SK-N-MC (cell line): ENCODE measurements at regions not wholly inside any gene's neighbourhood (a gene's known extent, or its start where the extent isn't known, plus 50 kb on each side); places are given as distances from the start of the nearest gene placed in this dataset.

Source experiments
- EZH2 ChIP-seq: fragments of 200-600 bp; sonication (generic); IDR thresholded peaks from one replicate; pipeline ENCODE4 v1.6.1; 2017; ENCODE audit warnings: antibody characterized with exemption
- FOXP2 ChIP-seq: optimal IDR thresholded peaks from 2 replicates; pipeline ENCODE3; 2011; ENCODE audit warnings: mild to moderate bottlenecking, moderate library complexity; ENCODE audit not compliant: insufficient read depth; ENCODE audit errors: extremely low read length, control extremely low read depth
- POLR2AphosphoS5 ChIP-seq: IDR thresholded peaks from 2 replicates; pipeline ENCODE4 v1.6.1; 2012; ENCODE audit warnings: mild to moderate bottlenecking, low read depth, low read length, borderline replicate concordance

DNA sequence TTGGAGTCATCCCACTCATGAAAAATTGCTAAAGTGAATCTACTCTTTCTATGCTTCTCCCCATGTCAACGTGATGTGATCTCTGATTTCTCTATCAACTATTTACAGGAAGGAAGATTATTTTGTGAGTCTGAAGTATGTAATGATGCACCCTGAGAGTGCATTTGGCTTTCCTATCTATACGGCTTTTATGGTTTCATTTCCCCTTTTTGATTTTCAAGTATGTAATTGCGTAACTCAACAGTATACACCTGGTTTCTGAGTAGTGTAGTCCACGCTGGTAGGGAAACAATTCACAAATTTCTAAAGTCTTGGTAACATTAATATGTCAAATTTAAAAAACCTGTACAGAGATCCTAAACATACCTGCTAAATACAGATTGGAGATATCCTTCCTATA, 194.7 kb upstream of the SEMA3A start:
- TF ChIP-seq POLR2AphosphoS5 (no peak), EZH2 (no peak), FOXP2 (no peak)
